Head of caudate nucleus (tissue), 42 donors: ENCODE measurements at regions not wholly inside any gene's neighbourhood (a gene's known extent, or its start where the extent isn't known, plus 50 kb on each side); places are given as distances from the start of the nearest gene placed in this dataset.

Experiments used
- DNase-seq, 42 donors: peaks; one replicate each; pipeline versions ENCODE4 v3.0.0 to v3.0.0-alpha.2; 2020 to 2021; ENCODE audit warnings: mixed read lengths in 7 of 42
- intact Hi-C: fragments of 100-400 bp; cut with DNase I; formaldehyde crosslinking; loops from one replicate; pipeline ENCODE4 v1.15.0; 2022

DNA sequence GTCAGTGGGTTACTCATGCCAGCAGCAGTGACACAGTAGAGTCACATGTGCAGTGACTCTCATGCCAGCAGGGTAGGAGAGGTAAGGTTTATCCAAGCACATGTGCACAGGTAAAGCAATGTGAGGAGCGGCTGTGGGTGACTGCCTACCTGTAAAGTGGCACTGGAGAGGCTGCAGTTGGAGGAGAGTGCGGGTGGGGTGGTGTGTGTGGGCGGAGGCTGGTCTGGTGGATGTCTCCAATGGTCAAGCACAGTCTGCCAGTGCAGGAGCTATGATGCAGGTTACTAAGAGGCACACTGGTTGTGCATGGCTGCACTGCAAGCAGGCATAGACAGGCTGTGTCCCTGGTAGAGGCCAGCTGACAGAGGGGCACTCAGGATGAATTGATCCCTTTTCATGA lies 588.2 kb upstream of the FTMT start:
- intact Hi-C loops = no loop called here
- no peak for DNase-seq

DNA sequence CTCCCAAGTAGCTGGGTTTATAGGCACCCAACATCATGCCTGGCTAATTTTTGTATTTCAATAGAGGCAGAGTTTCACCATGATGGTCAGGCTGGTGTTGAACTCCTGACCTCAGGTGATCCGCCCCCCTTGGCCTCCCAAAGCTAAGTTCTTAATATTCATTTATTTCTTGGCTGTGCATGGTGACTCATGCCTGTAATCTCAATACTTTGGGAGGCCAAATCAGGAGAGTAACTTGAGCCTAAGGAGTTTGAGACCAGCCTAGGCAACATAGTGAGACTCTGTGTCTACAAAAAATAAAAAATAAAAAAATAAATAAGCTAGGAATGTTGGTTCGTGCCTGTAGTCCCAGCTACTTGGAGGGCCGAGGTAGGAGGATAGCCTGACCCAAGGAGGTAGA lies 587.1 kb upstream of the FTMT start:
- intact Hi-C loops = no loop called here
- no peak for DNase-seq

DNA sequence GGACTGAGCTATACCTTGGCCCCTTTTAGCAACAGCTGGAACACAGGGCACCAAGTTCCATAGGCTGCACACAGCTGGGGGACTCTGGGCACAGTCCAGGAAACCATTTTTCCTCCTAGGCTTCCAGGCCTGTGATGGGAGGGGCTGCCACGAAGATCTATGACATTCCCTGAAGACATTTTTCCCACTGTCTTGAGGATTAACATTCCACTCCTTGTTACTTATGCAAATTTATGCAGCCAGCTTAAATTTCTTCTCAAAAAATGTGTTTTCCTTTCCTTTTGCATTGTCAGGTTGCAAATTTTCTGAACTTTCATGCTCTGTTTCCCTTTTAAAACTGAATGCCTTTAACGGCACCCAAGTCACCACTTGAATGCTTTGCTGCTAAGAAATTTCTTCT lies 580.1 kb upstream of the FTMT start:
- intact Hi-C loops = no loop called here
- DNase-seq = no peak

DNA sequence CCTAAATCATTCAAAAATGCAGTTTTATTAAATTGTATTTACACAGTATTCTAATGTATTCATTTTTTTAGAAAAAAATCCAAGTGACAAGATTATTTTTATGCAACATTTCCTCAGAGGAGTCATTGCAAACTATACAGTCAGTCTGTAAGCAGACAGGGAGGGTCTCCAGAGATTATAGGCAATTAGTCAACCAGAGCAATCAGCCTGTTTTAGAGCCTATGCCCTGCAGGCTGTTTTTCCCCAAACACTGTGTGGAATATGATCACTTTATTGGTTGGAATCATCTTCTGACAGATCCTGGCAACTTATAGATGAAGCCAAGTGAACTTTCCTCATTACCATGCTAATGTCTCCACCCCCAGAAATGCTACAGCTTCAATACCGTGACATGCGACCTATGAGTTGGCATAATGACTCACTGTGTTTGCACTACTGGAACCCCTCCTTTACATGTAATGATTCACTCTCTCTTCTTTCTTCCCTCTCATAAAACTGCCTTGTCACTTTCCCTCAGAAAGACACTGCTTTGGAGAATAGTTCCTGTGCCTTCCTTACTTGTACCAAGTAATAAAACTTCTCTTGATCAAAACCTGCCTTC lies 577.7 kb upstream of the FTMT start:
- peak in 32 of 42 donors; percentile 5 to 84 (median 46) for DNase-seq
- intact Hi-C loops = no loop called here

DNA sequence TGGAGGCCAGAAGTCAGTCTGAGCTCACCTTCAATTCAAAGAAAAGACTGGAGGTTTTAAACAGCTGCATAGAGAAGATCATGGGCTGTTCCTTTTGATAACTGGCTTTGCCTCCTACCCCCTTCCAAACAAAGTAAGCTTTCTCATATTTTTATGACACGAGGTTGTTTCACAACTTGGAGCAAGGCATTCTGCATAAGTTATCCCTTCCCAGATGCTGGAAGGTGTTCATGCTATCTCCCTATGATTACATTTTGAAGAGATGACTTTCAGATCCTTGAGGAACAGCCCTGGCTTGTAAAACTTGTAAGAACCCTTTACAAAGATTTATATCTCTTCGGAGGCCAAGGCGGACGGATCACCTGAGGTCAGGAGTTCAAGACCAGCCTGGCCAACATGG lies 571.9 kb upstream of the FTMT start:
- DNase-seq = no peak
- intact Hi-C loops = no loop called here

DNA sequence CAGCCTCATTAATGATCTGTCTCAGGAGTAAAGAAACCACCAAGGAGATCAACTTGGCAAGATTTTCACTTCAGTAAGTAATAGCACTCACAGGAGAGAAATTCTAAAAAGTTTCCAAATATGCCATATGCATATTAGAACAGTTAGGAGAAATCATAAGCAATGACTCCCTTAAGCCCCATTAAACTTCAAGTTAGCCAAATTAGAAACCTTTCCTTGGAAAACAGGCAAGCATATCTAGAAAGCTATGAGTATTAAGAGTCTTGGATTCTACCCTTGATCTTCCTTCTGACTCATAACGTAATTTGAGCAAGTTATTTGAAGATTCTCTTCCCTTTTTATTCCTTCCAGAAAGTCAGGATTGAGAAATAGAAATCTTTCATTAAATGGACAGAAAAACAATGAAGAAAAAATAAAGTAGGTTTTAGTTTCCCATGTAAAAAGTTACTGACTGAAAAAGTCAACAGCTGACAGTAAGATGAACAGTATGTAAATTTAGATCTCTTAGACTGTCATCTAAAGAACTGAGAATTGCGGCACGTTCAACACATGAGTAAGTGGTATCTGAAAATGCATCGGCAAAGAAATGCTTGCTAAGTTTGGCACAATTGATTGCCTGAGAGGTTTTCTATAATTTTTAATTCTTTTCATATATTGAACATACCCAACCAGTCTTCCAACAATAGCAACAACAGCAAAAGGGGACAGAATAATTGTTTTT lies 565.7 kb upstream of the FTMT start:
- DNase-seq = no peak
- intact Hi-C loops = no loop called here

DNA sequence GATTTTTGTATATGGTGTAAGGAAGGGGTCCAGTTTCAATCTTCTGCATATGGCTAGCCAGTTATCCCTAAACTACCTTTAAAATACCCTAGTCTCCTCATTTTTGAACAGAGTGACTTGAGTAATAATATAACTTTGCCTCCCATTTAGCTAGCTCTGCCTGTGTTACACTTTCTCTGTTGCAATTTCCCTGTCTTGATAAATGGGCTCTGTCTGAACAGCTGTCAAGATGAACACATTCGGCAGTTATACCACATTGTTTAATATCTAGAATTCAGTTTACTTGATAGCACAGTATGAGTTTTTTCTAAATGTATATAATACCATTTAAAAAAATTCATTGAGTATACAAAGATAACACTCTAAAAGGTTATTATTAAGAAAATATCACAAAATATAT lies 562.9 kb upstream of the FTMT start:
- intact Hi-C loops = no loop called here
- no peak for DNase-seq

DNA sequence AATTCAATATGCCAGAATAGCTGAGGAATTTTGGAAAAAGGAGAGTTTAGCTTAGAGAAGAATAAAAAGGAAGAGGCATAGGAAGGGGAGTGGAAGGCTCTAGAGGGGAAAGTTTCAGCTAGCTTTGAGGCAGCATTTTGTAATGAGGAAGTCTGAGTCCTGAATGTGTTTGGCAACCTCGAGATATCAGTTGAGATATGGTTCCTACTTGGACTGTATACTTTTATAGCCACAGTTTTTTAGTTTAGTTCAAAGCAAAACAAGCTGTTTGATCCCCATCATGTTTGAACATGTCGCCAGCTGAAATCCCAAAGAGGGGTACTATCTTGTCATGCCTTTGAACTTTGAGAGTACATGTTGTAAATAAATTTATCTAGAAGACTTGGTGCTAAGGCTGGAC lies 559.0 kb upstream of the FTMT start:
- DNase-seq = no peak
- intact Hi-C loops = no loop called here

DNA sequence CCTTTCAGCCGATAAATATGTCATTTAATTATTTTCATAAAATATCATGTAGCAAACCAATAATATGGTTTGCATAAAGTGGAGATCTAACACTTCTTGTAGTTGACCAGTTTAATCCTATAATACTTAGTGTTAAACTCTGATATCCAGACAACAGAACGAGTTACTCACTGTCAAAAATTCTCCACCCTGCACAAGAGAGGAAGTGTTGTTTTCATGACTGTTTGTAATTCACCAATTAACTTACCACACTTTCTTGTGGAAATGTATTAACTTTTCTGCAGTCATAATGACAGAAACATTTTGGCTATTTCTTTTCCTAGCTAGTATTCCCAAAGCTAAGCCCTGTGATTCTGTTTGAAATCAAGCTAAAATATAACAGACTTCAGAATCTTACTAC lies 555.3 kb upstream of the FTMT start:
- intact Hi-C loops = no loop called here

DNA sequence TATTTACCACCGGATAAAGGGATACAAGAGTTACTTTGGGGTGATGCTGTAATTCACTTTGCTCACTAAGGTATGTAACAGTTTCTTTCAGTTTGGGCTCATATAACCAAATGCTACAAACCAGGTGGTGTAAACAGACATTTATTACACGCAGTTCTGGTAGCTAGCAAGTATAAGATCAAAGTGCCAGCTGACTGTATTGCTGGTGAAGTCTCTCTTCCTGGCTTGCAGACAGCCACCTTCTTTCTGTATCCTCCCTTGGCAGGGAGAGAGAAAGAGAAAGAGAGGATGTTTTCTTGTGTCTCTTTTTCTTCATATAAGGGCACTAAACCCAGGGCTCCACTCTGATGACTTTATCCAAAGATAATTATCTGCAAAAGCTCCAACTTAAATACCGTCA lies 552.5 kb upstream of the FTMT start:
- no peak for DNase-seq
- intact Hi-C loops = no loop called here

More for the DNA sequence above, 555.3 kb upstream of the FTMT start:
- no peak for DNase-seq

DNA sequence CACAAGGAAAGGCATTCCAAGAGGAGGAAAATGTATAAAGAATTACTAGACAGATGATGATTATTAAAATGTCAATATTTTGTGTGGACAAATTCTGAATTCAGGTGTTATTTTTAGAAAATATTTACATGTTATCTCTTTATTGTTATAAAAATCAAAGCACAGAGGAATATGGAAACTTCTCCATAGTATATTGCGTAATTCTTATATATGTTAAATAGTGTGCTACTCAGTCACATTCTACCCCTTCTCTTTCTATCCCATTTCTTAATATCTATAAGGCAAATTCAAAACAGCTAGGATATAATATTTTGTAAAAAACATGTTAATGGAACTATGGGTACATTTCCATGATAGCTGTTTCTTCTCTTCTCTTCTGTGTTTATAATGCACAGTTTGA lies 546.8 kb upstream of the FTMT start:
- intact Hi-C loops = no loop called here

DNA sequence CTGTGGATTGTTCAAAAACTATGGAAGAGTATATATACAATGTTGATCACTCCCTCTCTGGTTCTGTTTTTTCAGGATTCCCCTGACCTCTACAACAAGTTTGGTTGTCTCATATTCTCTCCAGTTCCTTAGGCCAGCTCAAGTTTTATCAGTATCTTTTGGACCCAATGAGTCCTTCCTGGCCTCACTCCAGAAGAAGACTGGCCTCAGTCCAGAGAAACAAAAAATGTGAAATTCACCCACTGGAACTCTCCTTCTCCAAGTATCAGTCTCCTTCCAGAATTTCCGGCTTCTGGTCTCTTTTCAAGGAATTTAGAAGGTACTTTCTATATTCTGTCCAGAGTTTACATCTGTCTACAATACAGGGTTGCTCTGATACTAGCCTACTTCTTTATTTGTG lies 537.8 kb upstream of the FTMT start:
- intact Hi-C loops = no loop called here
- no peak for DNase-seq

More for the DNA sequence above, 546.8 kb upstream of the FTMT start:
- DNase-seq = no peak

DNA sequence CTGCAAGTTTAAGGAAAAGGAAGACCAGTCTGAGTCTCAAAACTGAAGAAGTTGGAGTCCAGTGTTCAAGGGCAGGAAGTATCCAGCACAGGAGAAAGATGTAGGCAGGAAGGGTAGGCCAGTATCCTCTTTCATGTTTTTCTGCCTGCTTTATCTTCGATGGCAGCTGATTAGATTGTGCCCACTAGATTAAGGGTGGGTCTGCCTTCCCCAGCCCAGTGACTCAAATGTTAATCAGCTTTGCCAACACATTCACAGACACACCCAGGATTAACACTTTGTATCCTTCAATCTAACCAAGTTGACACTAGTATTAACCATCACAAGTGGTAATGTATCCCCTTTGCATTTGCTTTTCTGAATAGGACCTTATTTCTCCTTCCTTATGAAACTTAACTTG lies 535.9 kb upstream of the FTMT start:
- intact Hi-C loops = no loop called here
- no peak for DNase-seq

DNA sequence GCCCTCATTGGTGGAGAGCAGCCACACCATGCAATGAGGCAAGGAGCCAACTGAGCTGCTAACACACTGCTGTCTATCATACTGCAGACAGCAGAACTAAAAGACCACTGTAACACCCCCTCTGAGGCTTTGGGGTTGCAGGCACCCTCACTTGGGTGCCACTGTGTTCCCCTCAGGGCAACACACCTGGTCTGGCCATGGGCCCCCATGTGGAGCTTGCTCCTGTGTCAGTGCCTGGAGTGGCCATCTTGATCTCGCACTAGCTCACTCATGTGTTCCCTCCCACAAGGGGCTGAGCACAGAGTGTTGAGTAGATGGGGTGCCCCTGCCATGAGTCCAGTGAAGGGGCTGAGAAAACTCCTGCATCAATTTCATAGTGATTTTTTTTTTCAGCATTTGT lies 532.4 kb upstream of the FTMT start:
- intact Hi-C loops = no loop called here
- DNase-seq = no peak

DNA sequence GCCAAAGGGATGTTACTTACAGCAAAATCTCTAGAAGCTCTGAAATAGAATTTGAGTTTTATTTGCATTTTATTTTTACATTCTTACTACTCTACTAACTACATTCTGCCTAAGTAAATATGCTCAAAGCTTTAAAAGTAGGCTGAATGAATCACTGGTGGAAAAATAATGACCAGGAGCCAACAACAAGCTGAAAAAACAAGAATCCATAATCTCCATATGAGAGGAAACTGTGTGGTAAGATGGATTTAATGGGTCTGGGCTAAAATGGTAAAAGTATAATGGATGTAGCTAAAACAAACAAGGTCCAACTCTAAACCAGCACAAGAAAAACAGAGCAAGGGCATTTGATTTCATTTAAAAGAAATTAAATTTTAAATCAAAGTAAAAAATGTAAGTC lies 525.8 kb upstream of the FTMT start:
- intact Hi-C loops = no loop called here
- no peak for DNase-seq

DNA sequence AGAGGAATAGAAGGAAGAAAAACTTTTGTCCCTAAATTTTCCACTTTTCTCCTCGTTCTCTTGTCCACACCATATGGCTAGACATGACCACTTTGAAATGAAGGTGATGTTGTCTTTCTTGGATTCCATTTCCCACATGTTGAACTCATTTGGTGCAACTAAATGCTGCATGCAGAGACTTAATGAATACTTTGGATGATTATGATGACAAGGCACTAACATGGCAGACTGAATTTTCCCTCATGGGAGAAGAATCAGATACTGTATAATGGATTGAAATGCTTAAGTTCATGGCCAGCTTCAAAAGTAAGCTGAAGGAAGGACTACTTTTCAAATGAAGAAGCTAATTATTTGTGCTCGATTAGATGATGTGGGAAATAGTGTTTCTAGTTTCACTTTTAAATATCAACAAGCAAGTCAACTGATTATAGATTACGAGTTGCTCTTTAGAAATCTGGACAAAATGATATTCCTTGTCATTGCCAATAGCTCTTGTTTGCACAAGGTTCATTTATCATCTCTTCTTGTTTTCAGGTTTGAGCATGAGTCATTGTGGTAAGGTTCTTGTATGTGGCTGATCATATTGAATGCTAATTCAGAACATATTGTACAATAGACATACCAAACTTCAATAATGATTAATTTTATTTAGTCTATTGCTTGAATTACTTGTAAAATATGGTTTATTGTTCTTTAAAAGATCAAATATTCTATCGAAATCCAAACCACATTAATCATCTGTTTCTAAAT lies 501.3 kb upstream of the FTMT start:
- intact Hi-C loops = no loop called here
- no peak for DNase-seq

DNA sequence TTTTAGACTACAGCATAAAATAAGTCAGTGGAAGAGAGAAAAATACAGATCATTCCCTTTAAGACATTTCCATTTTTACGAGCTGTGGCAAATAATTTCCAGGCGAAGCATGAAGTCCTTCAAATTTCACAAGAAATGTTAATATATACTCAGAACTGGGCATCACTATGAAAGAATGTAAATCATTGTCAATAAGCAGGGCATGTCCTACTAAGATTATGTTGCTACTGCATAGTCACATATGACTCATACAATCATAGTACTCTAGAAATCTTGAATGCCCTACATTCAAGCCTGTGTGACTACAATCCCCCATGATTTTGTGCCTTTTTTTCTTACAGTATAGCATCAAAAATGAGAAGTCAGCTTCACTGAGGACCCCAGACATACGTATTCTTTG lies 485.2 kb upstream of the FTMT start:
- no peak for DNase-seq
- intact Hi-C loops = no loop called here

DNA sequence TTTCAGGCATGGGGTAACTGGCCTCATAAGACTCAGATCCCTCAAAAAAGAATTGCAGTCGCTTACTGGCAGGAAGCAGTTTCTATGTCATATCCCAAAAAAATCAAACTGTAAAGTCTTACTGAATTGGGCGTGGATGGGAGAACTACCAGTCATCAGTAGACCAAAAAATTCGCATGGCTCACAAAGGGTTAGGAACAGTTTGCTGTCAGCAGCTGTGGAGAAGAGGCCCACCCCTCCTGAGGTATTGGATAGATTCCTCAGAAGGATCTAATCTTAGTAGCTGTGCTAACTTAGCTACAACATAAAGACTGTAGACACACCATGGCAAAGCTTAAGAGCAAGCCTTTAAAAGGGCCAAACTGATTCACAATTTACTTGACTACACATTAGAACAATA lies 478.3 kb upstream of the FTMT start:
- intact Hi-C loops = no loop called here
- no peak for DNase-seq

DNA sequence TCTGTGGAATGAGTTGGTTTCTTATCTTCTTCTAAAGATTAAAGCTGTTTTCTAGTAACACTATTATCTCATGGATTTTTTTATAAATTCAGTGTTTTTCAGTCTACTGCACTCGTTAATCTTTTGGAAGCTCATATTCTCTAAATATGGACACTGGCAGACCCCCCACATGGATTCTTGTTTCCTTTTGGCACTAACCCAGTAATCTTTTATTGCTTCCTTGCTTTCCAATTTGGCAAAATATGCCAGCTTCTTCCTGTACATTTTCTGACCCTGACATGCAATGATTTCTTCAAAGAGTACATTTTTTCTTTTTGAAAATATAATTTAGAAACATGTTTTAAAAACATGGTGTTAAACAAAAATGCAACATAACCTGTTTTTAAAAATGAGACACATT lies 474.2 kb upstream of the FTMT start:
- intact Hi-C loops = no loop called here
- DNase-seq = no peak

DNA sequence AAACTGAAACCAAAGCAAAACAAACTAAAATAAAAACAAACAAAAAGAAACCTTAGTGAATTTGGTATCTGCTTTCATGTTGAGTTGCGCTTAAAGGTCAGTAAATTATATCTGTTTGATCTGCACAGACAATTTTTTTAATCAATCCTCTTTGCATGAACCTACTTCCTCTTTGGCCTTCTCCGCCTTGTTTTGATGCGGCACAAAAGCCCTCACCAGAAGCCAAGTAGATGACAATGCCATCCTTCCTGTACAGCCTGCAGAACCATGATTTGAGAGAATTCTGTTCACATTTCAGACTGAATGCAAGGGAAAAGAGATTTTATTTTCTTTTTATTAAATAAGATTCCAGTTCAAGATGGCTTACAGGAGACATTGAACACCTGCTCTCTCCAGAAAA lies 473.6 kb upstream of the FTMT start:
- intact Hi-C loops = no loop called here
- DNase-seq = no peak
